Dendritic cell treated with granulocyte-macrophage colony-stimulating factor and Interleukin-4, amounts not matched to agents 40 ng/mL and 50 ng/mL, for 4 days (primary cell): ENCODE measurements at regions not wholly inside any gene's neighbourhood (a gene's known extent, or its start where the extent isn't known, plus 50 kb on each side); places are given as distances from the start of the nearest gene placed in this dataset.
A peak's percentile ranks its signal among the peaks of the same experiment; 100 is the strongest.
"Not testable (repeated sequence)": the region's sequence is repeated elsewhere in the genome, so short reads cannot be mapped to it uniquely, and the experiment has no call there.

Experiments used
- H3K27ac Mint-ChIP-seq: one replicate; pipeline ENCODE4 v1.8.0; 2022; ENCODE audit warnings: mild to moderate bottlenecking, mixed read lengths
- H3K27me3 Mint-ChIP-seq: one replicate; pipeline ENCODE4 v1.8.0; 2022; ENCODE audit warnings: mild to moderate bottlenecking, mixed read lengths
- H3K36me3 Mint-ChIP-seq: one replicate; pipeline ENCODE4 v1.8.0; 2022; ENCODE audit warnings: low read depth, mixed read lengths
- H3K4me1 Mint-ChIP-seq: one replicate; pipeline ENCODE4 v1.8.0; 2022; ENCODE audit warnings: low read depth, mixed read lengths
- H3K4me3 Mint-ChIP-seq: one replicate; pipeline ENCODE4 v1.8.0; 2022; ENCODE audit warnings: mild to moderate bottlenecking, moderate library complexity, mixed read lengths
- H3K9me3 Mint-ChIP-seq: one replicate; pipeline ENCODE4 v1.8.0; 2022; ENCODE audit warnings: mixed read lengths
- intact Hi-C: fragments of 100-400 bp; cut with micrococcal nuclease; formaldehyde crosslinking; loops from one replicate; pipeline ENCODE4 v1.15.0; 2022

DNA sequence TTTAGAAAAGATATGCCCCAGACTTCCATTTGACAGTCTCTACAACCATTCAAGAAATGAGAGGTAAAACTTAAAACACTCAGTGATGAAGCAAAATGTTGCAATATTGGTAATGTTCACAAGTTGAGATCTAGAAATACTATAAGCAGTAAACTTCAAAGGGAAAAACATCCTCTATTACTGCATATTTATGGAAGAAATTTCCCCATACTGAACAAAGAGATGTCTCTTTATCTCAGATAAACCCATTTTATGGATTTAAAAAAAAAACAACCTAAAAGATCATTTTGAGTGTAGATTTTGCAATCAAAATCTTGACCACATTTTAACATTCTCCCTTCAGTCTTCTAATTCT, 177.8 kb upstream of the TAB2 start:
- peaks cover 15% of the 10 kb centered on the region for H3K4me1 Mint-ChIP-seq

DNA sequence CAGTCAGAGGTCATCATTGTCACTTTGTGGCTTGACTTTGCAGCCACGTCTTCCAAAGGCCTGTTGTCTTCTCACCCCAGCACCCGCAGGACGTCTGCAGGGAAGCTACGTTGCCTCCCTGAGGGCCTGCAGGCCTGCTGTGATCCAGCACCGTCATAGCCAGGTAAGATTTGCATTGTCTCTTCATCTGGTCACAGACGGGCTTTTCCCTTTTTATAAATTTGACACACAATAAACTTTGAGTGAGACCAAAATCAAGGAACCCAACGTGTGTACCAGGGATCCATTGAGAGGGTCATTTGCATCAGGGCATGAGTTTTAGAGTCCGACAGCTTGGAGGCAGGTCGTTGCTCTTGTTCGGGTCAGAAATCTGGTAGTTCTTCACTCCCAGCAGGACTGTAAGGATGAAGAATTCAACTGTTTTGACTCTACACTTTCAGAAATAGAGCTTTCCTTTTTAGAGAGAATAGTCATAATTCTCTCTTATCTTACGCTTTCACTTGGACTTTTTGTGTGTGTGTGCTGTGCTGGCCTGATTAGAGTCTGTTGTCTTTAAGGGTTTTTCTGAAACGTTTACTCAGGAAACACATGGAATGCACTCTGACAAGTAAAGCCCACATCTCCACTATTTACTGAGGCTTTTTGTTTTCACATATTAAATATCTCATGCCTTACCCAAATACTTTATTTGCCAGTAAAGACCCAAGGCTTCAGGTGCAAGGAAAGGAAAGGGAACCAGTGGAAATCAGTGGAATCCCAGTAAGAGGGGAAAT, 177.2 kb upstream of the TAB2 start:
- H3K27ac Mint-ChIP-seq, result no peak overlapping the region
- H3K4me1 Mint-ChIP-seq, result peaks cover 15% of the 10 kb centered on the region

More for the DNA sequence above, 177.8 kb upstream of the TAB2 start:
- intact Hi-C loops, result no loop called here
- no peak overlapping the region for H3K4me3 Mint-ChIP-seq
- no peak overlapping the region for H3K27ac Mint-ChIP-seq
- H3K9me3 Mint-ChIP-seq, result no peaks in the 10 kb centered on the region
- H3K36me3 Mint-ChIP-seq, result no peaks in the 10 kb centered on the region
- H3K27me3 Mint-ChIP-seq, result no peaks in the 10 kb centered on the region

DNA sequence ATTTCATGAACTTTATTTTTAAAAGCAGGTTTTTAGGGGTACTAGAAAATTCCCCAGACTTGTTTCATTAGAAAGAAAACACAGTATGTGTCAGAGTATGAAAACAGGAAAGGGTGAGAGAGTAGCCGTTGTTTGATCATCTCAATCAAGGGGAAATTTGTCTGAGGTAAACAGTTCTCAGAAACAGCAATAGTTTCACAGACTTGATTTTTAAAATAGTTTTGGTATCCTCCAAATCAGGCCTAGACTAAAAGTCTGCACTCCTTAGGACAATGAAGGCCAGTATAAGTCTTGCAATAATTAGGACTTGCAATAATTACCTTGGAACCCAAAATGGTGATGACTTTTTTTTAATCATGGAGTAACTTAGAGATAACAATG, 176.6 kb upstream of the TAB2 start:
- H3K4me3 Mint-ChIP-seq, result no peak overlapping the region
- H3K36me3 Mint-ChIP-seq, result no peaks in the 10 kb centered on the region
- H3K27ac Mint-ChIP-seq, result no peak overlapping the region
- no peaks in the 10 kb centered on the region for H3K9me3 Mint-ChIP-seq
- intact Hi-C loops, result no loop called here
- H3K27me3 Mint-ChIP-seq, result no peaks in the 10 kb centered on the region
- H3K4me1 Mint-ChIP-seq, result peaks cover 15% of the 10 kb centered on the region

More for the DNA sequence above, 177.2 kb upstream of the TAB2 start:
- no peaks in the 10 kb centered on the region for H3K9me3 Mint-ChIP-seq
- no peak overlapping the region for H3K4me3 Mint-ChIP-seq
- intact Hi-C loops, result no loop called here
- H3K36me3 Mint-ChIP-seq, result no peaks in the 10 kb centered on the region
- no peaks in the 10 kb centered on the region for H3K27me3 Mint-ChIP-seq

DNA sequence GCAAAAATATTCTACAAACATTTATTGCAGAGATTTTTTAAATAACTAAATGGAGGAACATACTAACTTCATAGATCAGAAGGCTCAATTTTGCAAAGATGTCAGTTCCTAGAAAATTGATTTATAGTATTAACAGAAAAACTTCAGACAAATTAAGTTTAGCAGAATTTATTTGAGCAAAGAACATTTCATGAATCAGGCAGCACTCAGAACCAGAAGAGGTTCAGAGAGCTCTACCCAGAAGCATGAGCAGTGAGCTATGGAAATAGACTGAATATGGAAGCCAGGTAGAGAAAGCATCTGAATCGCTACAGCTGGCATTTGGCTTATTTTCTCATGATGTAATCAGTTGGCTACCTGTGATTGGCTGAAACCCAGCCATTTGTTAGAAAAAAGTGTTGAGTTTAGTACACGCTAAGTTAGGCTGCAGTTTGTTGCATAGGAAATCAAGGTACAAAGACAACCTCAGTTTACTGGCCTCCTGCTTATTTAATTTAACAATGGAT, 174.5 kb upstream of the TAB2 start:
- Mint-ChIP-seq H3K27me3 (no peaks in the 10 kb centered on the region), H3K4me3 (no peak overlapping the region), H3K36me3 (no peaks in the 10 kb centered on the region), H3K9me3 (no peaks in the 10 kb centered on the region), H3K4me1 (peaks cover 19% of the 10 kb centered on the region), H3K27ac (no peak overlapping the region)
- intact Hi-C loops, result no loop called here

DNA sequence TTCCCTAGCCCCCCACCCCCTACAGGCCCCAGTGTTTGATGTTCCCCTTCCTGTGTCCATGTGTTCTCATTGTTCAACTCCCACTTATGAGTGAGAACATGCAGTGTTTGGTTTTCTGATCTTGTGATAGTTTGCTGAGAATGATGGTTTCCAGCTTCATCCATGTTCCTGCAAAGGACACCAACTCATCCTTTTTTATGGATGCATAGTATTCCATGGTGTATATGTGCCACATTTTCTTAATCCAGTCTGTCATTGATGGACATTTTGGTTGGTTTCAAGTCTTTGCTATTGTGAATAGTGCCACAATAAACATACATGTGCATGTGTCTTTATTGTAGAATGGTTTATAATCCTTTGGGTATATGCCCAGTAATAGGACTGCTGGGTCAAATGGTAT, 171.7 kb upstream of the TAB2 start:
- H3K4me1 Mint-ChIP-seq, result peaks cover 23% of the 10 kb centered on the region
- H3K36me3 Mint-ChIP-seq, intact Hi-C loops, H3K27me3 Mint-ChIP-seq, H3K27ac Mint-ChIP-seq, H3K9me3 Mint-ChIP-seq, H3K4me3 Mint-ChIP-seq: not testable (repeated sequence)

DNA sequence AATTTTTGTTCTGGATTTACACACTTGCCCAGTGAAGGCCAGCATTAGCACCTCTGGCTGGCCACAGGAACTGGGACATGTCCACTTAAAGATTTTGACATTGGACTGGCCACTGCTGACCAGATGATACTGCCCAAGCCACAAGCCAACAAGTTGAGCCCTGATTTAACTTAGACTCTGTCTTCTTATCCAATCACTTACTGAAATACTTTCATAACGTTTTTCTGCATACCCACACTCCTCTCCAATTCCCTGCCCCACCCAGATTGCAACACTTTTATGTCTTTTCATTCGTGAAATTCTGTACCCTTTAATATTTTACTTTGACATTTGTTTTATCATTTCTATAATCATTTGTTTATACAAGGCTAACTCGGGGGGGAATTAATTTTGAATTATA, 170.3 kb upstream of the TAB2 start:
- no peaks in the 10 kb centered on the region for H3K9me3 Mint-ChIP-seq
- H3K4me1 Mint-ChIP-seq, result peaks cover 21% of the 10 kb centered on the region
- H3K36me3 Mint-ChIP-seq, result no peaks in the 10 kb centered on the region
- H3K4me3 Mint-ChIP-seq, result no peak overlapping the region
- peaks cover 5% of the 10 kb centered on the region for H3K27me3 Mint-ChIP-seq
- intact Hi-C loops, result no loop called here
- H3K27ac Mint-ChIP-seq, result no peak overlapping the region

DNA sequence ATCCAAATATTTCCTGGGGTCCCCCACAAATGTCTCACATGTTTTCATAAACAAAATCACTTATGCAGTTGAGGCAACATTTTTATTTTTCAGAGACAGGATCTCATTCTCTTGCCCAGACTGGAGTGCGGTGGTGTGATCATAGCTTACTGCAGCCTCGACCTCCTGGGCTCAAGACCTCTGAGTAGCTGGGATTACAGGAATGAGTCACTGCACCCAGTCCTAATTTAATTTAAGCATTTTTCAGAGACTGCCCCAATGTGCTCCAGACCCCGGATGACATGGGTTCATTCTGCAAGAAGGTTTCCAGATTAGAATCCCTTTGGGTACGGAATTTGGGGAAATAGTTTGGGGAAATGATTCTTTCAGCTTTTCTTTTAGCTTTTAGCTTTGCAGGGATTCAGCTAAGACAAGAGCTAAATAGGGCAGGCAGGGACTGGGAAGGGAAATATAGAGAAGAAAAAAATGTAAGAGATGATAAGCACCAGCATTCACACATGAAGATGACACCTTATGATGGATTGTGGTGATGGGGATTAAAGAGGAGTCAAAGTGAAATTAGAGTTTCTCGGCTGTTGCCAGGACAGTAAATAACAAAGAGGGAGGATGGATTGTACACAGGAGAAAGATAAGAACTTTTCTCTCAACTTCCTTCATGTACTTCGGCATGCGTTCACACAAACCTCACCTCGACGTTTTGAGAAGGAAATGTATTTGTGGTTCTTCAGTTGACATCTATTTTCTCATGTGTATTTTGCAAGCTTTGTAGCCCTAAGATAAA, 169.4 kb upstream of the TAB2 start:
- Mint-ChIP-seq H3K4me3 (no peak overlapping the region), H3K27me3 (peaks cover 5% of the 10 kb centered on the region), H3K9me3 (no peaks in the 10 kb centered on the region), H3K4me1 (peaks cover 30% of the 10 kb centered on the region), H3K27ac (no peak overlapping the region), H3K36me3 (no peaks in the 10 kb centered on the region)
- intact Hi-C loops, result no loop called here

DNA sequence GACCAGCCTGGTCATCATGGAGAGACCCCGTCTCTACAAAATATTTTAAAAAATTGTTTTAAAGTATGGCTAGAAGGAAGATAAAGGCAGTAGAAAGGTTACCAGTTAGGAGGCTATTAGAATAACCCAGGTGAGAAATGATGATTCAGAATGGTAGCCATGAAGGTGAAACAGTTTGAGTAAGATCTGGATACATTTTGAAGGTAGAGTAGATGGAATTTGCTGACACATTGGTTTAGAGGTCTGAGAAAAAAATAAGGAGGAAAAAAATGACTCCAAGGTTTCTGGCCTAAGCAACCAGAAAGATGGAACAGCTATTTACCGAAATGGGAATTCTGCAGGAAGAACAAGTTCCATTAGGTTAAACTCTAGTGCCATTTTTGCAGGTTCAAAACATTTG, 167.9 kb upstream of the TAB2 start:
- Mint-ChIP-seq H3K27me3 (peaks cover 5% of the 10 kb centered on the region), H3K4me3 (no peak overlapping the region), H3K27ac (no peak overlapping the region), H3K36me3 (no peaks in the 10 kb centered on the region), H3K4me1 (peaks cover 42% of the 10 kb centered on the region), H3K9me3 (no peaks in the 10 kb centered on the region)
- intact Hi-C loops, result no loop called here

DNA sequence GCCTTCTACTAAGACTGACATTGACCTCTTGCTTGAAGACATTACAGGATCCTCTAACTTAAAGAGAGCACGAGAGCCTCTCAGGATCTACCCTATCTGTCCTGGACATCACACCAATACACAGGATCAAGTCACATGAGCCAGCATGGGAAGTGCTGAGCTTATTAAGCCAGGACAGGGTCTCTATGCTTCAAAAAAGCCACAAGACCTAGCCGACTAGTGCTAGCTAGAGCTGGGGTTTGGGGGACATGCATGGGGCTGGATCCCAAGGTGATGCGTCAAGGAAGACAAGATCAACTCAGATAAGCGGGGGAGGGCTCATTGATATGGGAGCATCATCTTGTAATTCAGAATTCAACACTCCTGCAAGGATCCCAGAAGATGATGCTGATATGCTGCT, 167.2 kb upstream of the TAB2 start:
- intact Hi-C loops, result no loop called here
- Mint-ChIP-seq H3K36me3 (no peaks in the 10 kb centered on the region), H3K27ac (no peak overlapping the region), H3K4me3 (no peak overlapping the region), H3K9me3 (no peaks in the 10 kb centered on the region), H3K4me1 (peaks cover 44% of the 10 kb centered on the region), H3K27me3 (peaks cover 5% of the 10 kb centered on the region)

DNA sequence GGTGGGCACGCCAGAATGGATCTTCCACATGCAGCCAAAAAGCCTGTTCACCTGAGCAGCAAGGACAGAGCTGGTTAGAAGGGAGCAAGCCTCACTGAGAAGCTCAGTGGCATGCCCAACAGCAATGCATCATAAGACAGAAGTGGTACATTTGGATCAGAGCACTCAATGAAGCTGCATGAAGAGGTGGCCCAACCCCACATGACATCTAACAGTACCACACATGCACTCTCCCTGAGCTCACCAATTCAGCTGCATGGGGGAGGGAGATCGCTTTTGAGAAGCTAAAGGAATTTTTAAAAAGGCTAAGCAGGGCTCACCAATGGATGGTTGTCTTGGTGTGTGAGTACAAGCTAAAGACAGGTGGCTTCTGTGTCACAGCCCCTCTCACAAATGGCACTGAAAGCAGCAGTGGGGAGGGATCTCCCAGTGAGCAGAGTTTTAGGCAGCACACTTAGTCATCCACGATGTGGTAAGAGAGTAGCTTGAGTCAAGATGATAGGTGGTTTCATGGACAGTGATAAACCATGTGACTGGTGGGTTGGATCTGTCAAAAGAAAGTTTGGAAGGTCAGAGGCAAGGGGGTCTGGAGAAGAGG, 166.6 kb upstream of the TAB2 start:
- no peaks in the 10 kb centered on the region for H3K36me3 Mint-ChIP-seq
- intact Hi-C loops, result no loop called here
- H3K4me3 Mint-ChIP-seq, result no peak overlapping the region
- H3K9me3 Mint-ChIP-seq, result no peaks in the 10 kb centered on the region
- H3K27ac Mint-ChIP-seq, result no peak overlapping the region
- H3K27me3 Mint-ChIP-seq, result peaks cover 5% of the 10 kb centered on the region
- peaks cover 44% of the 10 kb centered on the region for H3K4me1 Mint-ChIP-seq

DNA sequence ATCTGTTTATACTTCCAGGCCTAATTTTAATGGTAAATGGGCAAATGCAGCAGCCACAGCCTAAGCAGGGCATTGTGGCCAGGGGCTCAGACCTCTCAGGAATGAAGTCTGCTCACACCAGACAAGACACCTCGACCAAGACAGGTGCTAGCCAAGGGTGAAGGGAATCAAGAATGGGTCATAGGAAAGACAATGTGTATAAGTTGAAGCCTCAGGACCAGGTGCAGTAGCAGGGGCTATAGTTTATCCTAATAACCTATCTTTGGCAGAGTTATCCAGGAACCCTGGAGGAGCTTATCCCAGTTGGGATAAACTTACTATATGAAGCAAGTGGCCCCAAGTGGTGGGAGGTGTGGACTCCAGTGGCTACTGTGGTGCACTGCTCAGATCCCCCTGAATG, 165.0 kb upstream of the TAB2 start:
- H3K9me3 Mint-ChIP-seq, result no peaks in the 10 kb centered on the region
- peaks cover 39% of the 10 kb centered on the region for H3K4me1 Mint-ChIP-seq
- H3K27me3 Mint-ChIP-seq, result peaks cover 5% of the 10 kb centered on the region
- H3K36me3 Mint-ChIP-seq, result no peaks in the 10 kb centered on the region
- peak overlapping the region; percentile 40 for H3K27ac Mint-ChIP-seq
- no peak overlapping the region for H3K4me3 Mint-ChIP-seq
- intact Hi-C loops, result no loop called here

DNA sequence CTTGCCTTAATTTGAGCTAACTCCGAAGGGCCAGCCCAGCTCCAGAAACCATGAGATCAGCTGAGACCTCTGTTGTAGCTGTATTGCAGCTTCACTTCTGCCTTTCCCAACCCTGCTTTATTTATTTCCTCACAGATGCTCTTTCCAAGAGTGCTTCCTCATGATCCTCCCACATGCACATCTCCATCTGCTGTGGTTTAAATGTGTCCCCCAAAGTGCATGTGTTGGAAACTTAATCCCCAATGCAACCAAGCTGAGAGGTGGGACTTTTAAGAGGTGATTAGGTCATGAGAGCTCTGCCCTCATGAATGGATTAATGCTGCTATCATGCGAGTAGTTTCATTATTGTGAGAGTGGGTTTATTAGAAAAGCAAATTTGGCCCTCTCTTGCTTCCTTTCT, 164.4 kb upstream of the TAB2 start:
- peak overlapping the region; percentile 40 for H3K27ac Mint-ChIP-seq
- H3K4me1 Mint-ChIP-seq, result peaks cover 35% of the 10 kb centered on the region
- no peak overlapping the region for H3K4me3 Mint-ChIP-seq
- H3K27me3 Mint-ChIP-seq, result peaks cover 5% of the 10 kb centered on the region
- intact Hi-C loops, result no loop called here
- no peaks in the 10 kb centered on the region for H3K9me3 Mint-ChIP-seq
- H3K36me3 Mint-ChIP-seq, result no peaks in the 10 kb centered on the region

DNA sequence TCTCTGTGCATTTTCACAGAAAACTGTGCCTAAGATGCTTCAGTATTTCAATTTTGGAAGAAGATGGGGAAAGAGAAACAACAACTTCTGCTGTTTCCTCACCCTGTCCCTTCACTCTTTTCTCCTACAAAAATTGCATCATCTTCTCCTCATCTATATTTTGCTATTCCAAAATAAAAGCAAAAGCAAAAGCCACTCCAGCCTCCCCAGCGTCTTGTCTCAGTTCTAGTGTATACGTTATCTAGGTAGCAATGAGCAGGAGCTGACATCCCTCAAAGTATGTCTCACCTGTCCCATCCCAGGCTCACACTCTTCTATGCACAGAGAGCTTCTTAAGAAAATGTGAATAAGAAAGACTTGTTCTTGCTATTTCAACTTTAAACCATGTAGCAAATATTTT, 163.8 kb upstream of the TAB2 start:
- intact Hi-C loops, result no loop called here

DNA sequence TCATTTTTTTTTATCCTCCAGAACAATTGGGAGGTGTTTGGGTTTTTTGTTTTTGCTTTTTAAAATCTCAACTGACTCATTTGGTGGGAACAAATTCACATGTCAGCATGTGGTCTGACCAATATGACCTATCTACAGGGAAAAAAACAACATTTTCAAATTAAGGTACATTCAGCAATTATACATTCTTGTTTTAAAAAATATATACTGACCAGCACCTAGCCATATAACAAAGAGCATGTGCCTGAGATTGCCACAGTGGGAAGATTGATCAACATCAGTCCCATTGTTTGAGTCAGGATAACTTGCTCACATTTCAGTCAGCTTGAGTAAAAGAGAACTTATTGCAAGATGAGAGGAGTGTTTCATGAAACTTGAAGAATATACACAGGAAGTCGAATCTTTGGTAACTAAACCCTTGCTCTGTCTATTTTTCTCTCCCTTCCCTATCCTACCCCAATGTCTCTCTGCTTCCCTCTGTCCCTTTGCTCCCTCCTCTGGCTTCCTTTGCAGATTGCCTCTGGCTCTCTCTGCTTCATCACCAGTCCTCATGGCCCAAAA, 163.2 kb upstream of the TAB2 start:
- intact Hi-C loops, result no loop called here
- H3K9me3 Mint-ChIP-seq, result no peaks in the 10 kb centered on the region
- H3K36me3 Mint-ChIP-seq, result no peaks in the 10 kb centered on the region
- no peak overlapping the region for H3K27ac Mint-ChIP-seq
- no peaks in the 10 kb centered on the region for H3K27me3 Mint-ChIP-seq
- H3K4me3 Mint-ChIP-seq, result no peak overlapping the region
- peaks cover 24% of the 10 kb centered on the region for H3K4me1 Mint-ChIP-seq

More for the DNA sequence above, 163.8 kb upstream of the TAB2 start:
- Mint-ChIP-seq H3K4me3 (no peak overlapping the region), H3K27me3 (peaks cover 5% of the 10 kb centered on the region), H3K4me1 (peaks cover 31% of the 10 kb centered on the region), H3K36me3 (no peaks in the 10 kb centered on the region), H3K27ac (no peak overlapping the region), H3K9me3 (no peaks in the 10 kb centered on the region)
